Caco-2 (cell line): ENCODE measurements at regions not wholly inside any gene's neighbourhood (a gene's known extent, or its start where the extent isn't known, plus 50 kb on each side); places are given as distances from the start of the nearest gene placed in this dataset.

ENCODE experiments used
- BruUV-seq: library from RNA; stranded (reverse); fragments of 400-500 nt; replicated peaks from 2 replicates; lab custom pipeline; 2021; lab: Mats Ljungman, UMichigan
- CTCF ChIA-PET: fragments of 300-600 bp; sonication (Branson Sonifier 250); formaldehyde crosslinking; loops from one replicate; lab custom pipeline; 2022; ENCODE audit warnings: antibody characterized with exemption; lab: Charles Lee
- POLR2A ChIA-PET: fragments of 300-600 bp; sonication (Branson Sonifier 250); formaldehyde crosslinking; loops from one replicate; lab custom pipeline; 2022; ENCODE audit warnings: antibody characterized with exemption; lab: Charles Lee
- DNase-seq, 2 experiments: peaks; one replicate each; pipeline versions ENCODE4 v3.0.0 to v3.0.0-alpha.2; 2020 to 2022
- H3K27me3 ChIP-seq: replicated peaks from 2 replicates; pipeline ENCODE4 v1.6.0; 2011; ENCODE audit warnings: low read length; ENCODE audit not compliant: control insufficient read depth, insufficient read depth
- H3K36me3 ChIP-seq: 2 replicates; pipeline ENCODE4 v1.5.1; 2011; ENCODE audit warnings: low read length; ENCODE audit not compliant: control insufficient read depth, insufficient read depth
- H3K4me1 ChIP-seq: fragments of 250-450 bp; sonication (Bioruptor Pico); 2 replicates; pipeline ENCODE4 v1.5.1; 2020; ENCODE audit warnings: mild to moderate bottlenecking
- H3K4me3 ChIP-seq: 2 replicates; pipeline ENCODE4 v1.5.1; 2011; ENCODE audit warnings: low read depth, mild to moderate bottlenecking, control low read depth, low read length
- H3K9me3 ChIP-seq: fragments of 250-450 bp; sonication (Bioruptor Pico); 2 replicates; pipeline ENCODE4 v1.5.1; 2020; ENCODE audit warnings: mild to moderate bottlenecking, moderate library complexity
- H3K27ac Mint-ChIP-seq: one replicate; pipeline ENCODE4 v1.8.0; 2022; ENCODE audit warnings: mixed read lengths; ENCODE audit not compliant: unreplicated experiment
- H3K27me3 Mint-ChIP-seq: one replicate; pipeline ENCODE4 v1.8.0; 2022; ENCODE audit warnings: mixed read lengths; ENCODE audit not compliant: insufficient read depth, unreplicated experiment
- H3K36me3 Mint-ChIP-seq: one replicate; pipeline ENCODE4 v1.8.0; 2022; ENCODE audit warnings: mild to moderate bottlenecking, mixed read lengths; ENCODE audit not compliant: insufficient read depth, unreplicated experiment
- H3K4me1 Mint-ChIP-seq: one replicate; pipeline ENCODE4 v1.8.0; 2022; ENCODE audit warnings: low read depth, mixed read lengths; ENCODE audit not compliant: unreplicated experiment
- H3K4me3 Mint-ChIP-seq: one replicate; pipeline ENCODE4 v1.8.0; 2022; ENCODE audit warnings: mild to moderate bottlenecking, moderate library complexity, mixed read lengths; ENCODE audit not compliant: unreplicated experiment
- H3K9me3 Mint-ChIP-seq: one replicate; pipeline ENCODE4 v1.8.0; 2022; ENCODE audit warnings: mixed read lengths; ENCODE audit not compliant: unreplicated experiment
- CTCF ChIP-seq, 2 experiments: fragments of 200-600 bp in 1 of 2; IDR thresholded peaks; 1 replicate in 1 of 2; 2 replicates in 1 of 2; pipeline versions ENCODE4 v1.5.1 to v1.8.0; 2011 to 2022; ENCODE audit warnings: antibody characterized with exemption in 1 of 2, control low read depth in 1 of 2, inconsistent platforms in 1 of 2, low read depth in 1 of 2, low read length in 1 of 2, mild to moderate bottlenecking in 1 of 2, moderate library complexity in 1 of 2; ENCODE audit not compliant: insufficient read depth in 1 of 2, severe bottlenecking in 1 of 2, unreplicated experiment in 1 of 2
- intact Hi-C: fragments of 100-400 bp; cut with micrococcal nuclease; formaldehyde crosslinking; loops from one replicate; pipeline ENCODE4 v1.10.0; 2022; ENCODE audit not compliant: unreplicated experiment

- Histone ChIP-seq H3K4me1 (no peaks in the 10 kb centered on the region), H3K9me3 (no peaks in the 10 kb centered on the region), H3K4me3 (no peak overlapping the region), H3K27me3 (no peaks in the 10 kb centered on the region), H3K36me3 (no peaks in the 10 kb centered on the region)
- no TSS peak for BruUV-seq
- Mint-ChIP-seq H3K9me3 (no peaks in the 10 kb centered on the region), H3K4me1 (peaks cover 13% of the 10 kb centered on the region), H3K27ac (no peak overlapping the region), H3K27me3 (no peaks in the 10 kb centered on the region), H3K4me3 (no peak overlapping the region), H3K36me3 (no peaks in the 10 kb centered on the region)
- DNase-seq, result no peak
- CTCF ChIA-PET, result no interaction called here
- intact Hi-C loops, result no loop called here
- POLR2A ChIA-PET, result no interaction called here
- no peak for TF ChIP-seq CTCF (IDR thresholded peaks at IDR 0.05; ENCODE audit: insufficient read depth in 1 of 2, low read depth in 1 of 2, low read length in 1 of 2, severe bottlenecking in 1 of 2, unreplicated experiment in 1 of 2)
Measured at GRCh38 chr10:3631291-3631690, 153.7 kb downstream of the KLF6 start.

- Histone ChIP-seq H3K27me3 (no peaks in the 10 kb centered on the region), H3K9me3 (no peaks in the 10 kb centered on the region), H3K36me3 (no peaks in the 10 kb centered on the region), H3K4me3 (no peak overlapping the region), H3K4me1 (peaks cover 9% of the 10 kb centered on the region; the same call in 1 of the 2 replicates)
- ChIA-PET POLR2A (no interaction called here), CTCF (no interaction called here)
- no peak for DNase-seq
- Mint-ChIP-seq H3K4me1 (peaks cover 20% of the 10 kb centered on the region), H3K36me3 (no peaks in the 10 kb centered on the region), H3K4me3 (no peak overlapping the region), H3K27ac (no peak overlapping the region), H3K9me3 (peaks cover 1% of the 10 kb centered on the region), H3K27me3 (no peaks in the 10 kb centered on the region)
- TF ChIP-seq CTCF (IDR thresholded peaks at IDR 0.05; ENCODE audit: insufficient read depth in 1 of 2, low read depth in 1 of 2, low read length in 1 of 2, severe bottlenecking in 1 of 2, unreplicated experiment in 1 of 2), result no peak
- BruUV-seq, result no TSS peak
- intact Hi-C loops, result no loop called here
Measured at GRCh38 chr10:3625959-3626751, 158.9 kb downstream of the KLF6 start.

GRCh38 chr10:3624367-3624766, 160.6 kb downstream of the KLF6 start:
- CTCF ChIA-PET, result interaction anchor here (0.8 kb wide), 1 partner anchor 1248 kb away, joined by 4 read pairs; no protein-coding TSS in a partner anchor
- no peaks in the 10 kb centered on the region for H3K36me3 Mint-ChIP-seq

More at GRCh38 chr10:3624367-3624766, 160.6 kb downstream of the KLF6 start:
- Histone ChIP-seq H3K36me3 (no peaks in the 10 kb centered on the region), H3K4me1 (peaks cover 9% of the 10 kb centered on the region; the same call in 1 of the 2 replicates), H3K27me3 (no peaks in the 10 kb centered on the region), H3K4me3 (no peak overlapping the region), H3K9me3 (no peaks in the 10 kb centered on the region)
- intact Hi-C loops, result no loop called here
- BruUV-seq, result no TSS peak
- Mint-ChIP-seq H3K4me3 (no peak overlapping the region), H3K9me3 (peaks cover 13% of the 10 kb centered on the region), H3K4me1 (peaks cover 20% of the 10 kb centered on the region), H3K27me3 (peaks cover 2% of the 10 kb centered on the region), H3K27ac (no peak overlapping the region)
- no peak for TF ChIP-seq CTCF (IDR thresholded peaks at IDR 0.05; ENCODE audit: insufficient read depth in 1 of 2, low read depth in 1 of 2, low read length in 1 of 2, severe bottlenecking in 1 of 2, unreplicated experiment in 1 of 2)
- POLR2A ChIA-PET, result no interaction called here
- DNase-seq, result no peak
